ENCODE measurements at regions not wholly inside any gene's neighbourhood (a gene's known extent, or its start where the extent isn't known, plus 50 kb on each side); places are given as distances from the start of the nearest gene placed in this dataset.
A peak's percentile ranks its signal among the peaks of the same experiment; 100 is the strongest.
"Not testable (repeated sequence)": the region's sequence is repeated elsewhere in the genome, so short reads cannot be mapped to it uniquely, and the experiment has no call there.

GRCh38 chr4:163988865-163989264, 494.4 kb downstream of the TMA16 start:
- no peak for DNase-seq

GRCh38 chr4:163991298-163991865, 496.9 kb downstream of the TMA16 start:
- DNase-seq = no peak

GRCh38 chr4:164009435-164009834, 514.9 kb downstream of the TMA16 start:
- no peak for DNase-seq

- no peak for DNase-seq
Observed at GRCh38 chr4:164011791-164012190, 517.3 kb downstream of the TMA16 start.

- DNase-seq = peak; percentile 1
Observed at GRCh38 chr4:164012396-164013027, 518.0 kb downstream of the TMA16 start.

GRCh38 chr4:164021947-164022346, 527.5 kb downstream of the TMA16 start:
- no peak for DNase-seq

- no peak for DNase-seq
Observed at GRCh38 chr4:164023214-164023613, 528.7 kb downstream of the TMA16 start.

GRCh38 chr4:164027805-164028204, 533.3 kb downstream of the TMA16 start:
- DNase-seq = no peak

- no peak for DNase-seq
Observed at GRCh38 chr4:164039482-164039881, 545.0 kb downstream of the TMA16 start.

- no peak for DNase-seq
Observed at GRCh38 chr4:164056426-164057142, 562.1 kb downstream of the TMA16 start.

GRCh38 chr4:164058776-164059445, 564.4 kb downstream of the TMA16 start:
- no peak for DNase-seq

GRCh38 chr4:164060456-164060855, 566.0 kb downstream of the TMA16 start:
- DNase-seq = no peak

GRCh38 chr4:164068392-164068791, 573.9 kb downstream of the TMA16 start:
- no peak for DNase-seq

- no peak for DNase-seq
Observed at GRCh38 chr4:164070625-164071024, 576.1 kb downstream of the TMA16 start.

- DNase-seq = no peak
Observed at GRCh38 chr4:164081371-164081770, 586.9 kb downstream of the TMA16 start.

- no peak for DNase-seq
Observed at GRCh38 chr4:164081801-164082200, 587.3 kb downstream of the TMA16 start.

GRCh38 chr4:164087733-164088132, 593.2 kb downstream of the TMA16 start:
- DNase-seq = no peak

GRCh38 chr4:164095313-164096110, 601.0 kb downstream of the TMA16 start:
- DNase-seq = no peak

GRCh38 chr4:164096766-164097518, 602.5 kb downstream of the TMA16 start:
- DNase-seq = no peak

- not testable (repeated sequence) for DNase-seq
Observed at GRCh38 chr4:164100741-164101365, 606.4 kb downstream of the TMA16 start.

GRCh38 chr4:164108971-164109370, 614.5 kb downstream of the TMA16 start:
- DNase-seq = no peak

GRCh38 chr4:164109503-164109902, 615.0 kb downstream of the TMA16 start:
- no peak for DNase-seq

Measured in NCI-H510A (cell line).